DLD1 (cell line): ENCODE measurements at regions not wholly inside any gene's neighbourhood (a gene's known extent, or its start where the extent isn't known, plus 50 kb on each side); places are given as distances from the start of the nearest gene placed in this dataset.
"Not testable (repeated sequence)": the region's sequence is repeated elsewhere in the genome, so short reads cannot be mapped to it uniquely, and the experiment has no call there.

Experiments
- in situ Hi-C: cut with HindIII; loops from 2 replicates; pipeline ENCODE4 v1.10.0; 2017; ENCODE audit warnings: low sequenced_read_pairs

- in situ Hi-C loops, result no loop called here
Observed at GRCh38 chr2:53212576-53212975, 555.0 kb upstream of the CHAC2 start.

- in situ Hi-C loops, result no loop called here
Observed at GRCh38 chr2:53211201-53211774, 556.3 kb upstream of the CHAC2 start.

- in situ Hi-C loops, result no loop called here
Observed at GRCh38 chr2:53210538-53210937, 557.1 kb upstream of the CHAC2 start.

GRCh38 chr2:53209679-53210458 lies 557.7 kb upstream of the CHAC2 start:
- in situ Hi-C loops, result no loop called here

- in situ Hi-C loops, result no loop called here
Observed at GRCh38 chr2:53208815-53209214, 558.8 kb upstream of the CHAC2 start.

- in situ Hi-C loops, result not testable (repeated sequence)
Observed at GRCh38 chr2:53206226-53206625, 561.4 kb upstream of the CHAC2 start.

- in situ Hi-C loops, result no loop called here
Observed at GRCh38 chr2:53202063-53202462, 565.5 kb upstream of the CHAC2 start.

- in situ Hi-C loops, result no loop called here
Observed at GRCh38 chr2:53200072-53200471, 567.5 kb upstream of the CHAC2 start.

- in situ Hi-C loops, result no loop called here
Observed at GRCh38 chr2:53188851-53189510, 578.6 kb upstream of the CHAC2 start.

- in situ Hi-C loops, result no loop called here
Observed at GRCh38 chr2:53183581-53183980, 584.0 kb upstream of the CHAC2 start.

GRCh38 chr2:53182601-53183000 lies 585.0 kb upstream of the CHAC2 start:
- in situ Hi-C loops, result no loop called here

GRCh38 chr2:53181759-53182158 lies 585.8 kb upstream of the CHAC2 start:
- in situ Hi-C loops, result no loop called here

- in situ Hi-C loops, result no loop called here
Observed at GRCh38 chr2:53177327-53177726, 590.3 kb upstream of the CHAC2 start.

- in situ Hi-C loops, result no loop called here
Observed at GRCh38 chr2:53174539-53174938, 593.1 kb upstream of the CHAC2 start.

- in situ Hi-C loops, result no loop called here
Observed at GRCh38 chr2:53173698-53174455, 593.7 kb upstream of the CHAC2 start.

- in situ Hi-C loops, result no loop called here
Observed at GRCh38 chr2:53173091-53173490, 594.5 kb upstream of the CHAC2 start.

GRCh38 chr2:53170466-53170865 lies 597.1 kb upstream of the CHAC2 start:
- in situ Hi-C loops, result no loop called here

GRCh38 chr2:53167227-53167626 lies 600.4 kb upstream of the CHAC2 start:
- in situ Hi-C loops, result no loop called here

- in situ Hi-C loops, result no loop called here
Observed at GRCh38 chr2:53150146-53150545, 617.5 kb upstream of the CHAC2 start.

- in situ Hi-C loops, result no loop called here
Observed at GRCh38 chr2:53148221-53148620, 619.4 kb upstream of the CHAC2 start.

- in situ Hi-C loops, result no loop called here
Observed at GRCh38 chr2:53131416-53131815, 636.2 kb upstream of the CHAC2 start.
